Suprapubic skin (tissue), 4 donors: ENCODE measurements at regions not wholly inside any gene's neighbourhood (a gene's known extent, or its start where the extent isn't known, plus 50 kb on each side); places are given as distances from the start of the nearest gene placed in this dataset.

Experiments used
- DNase-seq, 2 donors: peaks; one replicate each; pipeline ENCODE4 v3.0.0-alpha.2; 2019; ENCODE audit warnings: low spot score in 2 of 2
- H3K27ac ChIP-seq: fragments of 200-600 bp; sonication (generic); one replicate; pipeline ENCODE4 v1.5.1; 2019
- H3K27me3 ChIP-seq: fragments of 200-600 bp; sonication (generic); one replicate; pipeline ENCODE4 v1.5.1; 2019
- H3K36me3 ChIP-seq: fragments of 200-600 bp; sonication (generic); one replicate; pipeline ENCODE4 v1.5.1; 2019
- H3K4me1 ChIP-seq: fragments of 200-600 bp; sonication (generic); one replicate; pipeline ENCODE4 v1.5.1; 2019
- H3K4me3 ChIP-seq: fragments of 200-600 bp; sonication (generic); one replicate; pipeline ENCODE4 v1.5.1; 2019; ENCODE audit warnings: mild to moderate bottlenecking
- H3K9me3 ChIP-seq: fragments of 200-600 bp; sonication (generic); one replicate; pipeline ENCODE4 v1.5.1; 2019
- EP300 ChIP-seq: sonication (generic); formaldehyde crosslinking; IDR thresholded peaks from one replicate; pipeline ENCODE4 v1.6.1; 2017; ENCODE audit warnings: antibody characterized with exemption
- POLR2A ChIP-seq, 2 donors: fragments of 450-650 bp; IDR thresholded peaks; one replicate each; pipeline ENCODE4 v1.6.1; 2017; ENCODE audit warnings: antibody characterized with exemption in 2 of 2, mild to moderate bottlenecking in 2 of 2, moderate library complexity in 2 of 2
- POLR2AphosphoS5 ChIP-seq, 3 donors: sonication (generic); formaldehyde crosslinking; IDR thresholded peaks; one replicate each; pipeline ENCODE4 v1.6.1; 2017; ENCODE audit warnings: antibody characterized with exemption in 3 of 3
- WGBS: methylation state at CpG from one replicate; pipeline ENCODE4 v1.1.5; 2018; 5-methylcytosine and 5-hydroxymethylcytosine counted together
- TF ChIP-seq, protein P1 (sequence below), 2 donors: fragments of 200-600 bp in 1 of 2; fragments of 450-650 bp in 1 of 2; sonication (generic) in 1 of 2; IDR thresholded peaks; one replicate each; pipeline ENCODE4 v1.5.1; 2016 to 2019; ENCODE audit warnings: antibody characterized with exemption in 2 of 2, mild to moderate bottlenecking in 1 of 2, moderate library complexity in 1 of 2

DNA sequence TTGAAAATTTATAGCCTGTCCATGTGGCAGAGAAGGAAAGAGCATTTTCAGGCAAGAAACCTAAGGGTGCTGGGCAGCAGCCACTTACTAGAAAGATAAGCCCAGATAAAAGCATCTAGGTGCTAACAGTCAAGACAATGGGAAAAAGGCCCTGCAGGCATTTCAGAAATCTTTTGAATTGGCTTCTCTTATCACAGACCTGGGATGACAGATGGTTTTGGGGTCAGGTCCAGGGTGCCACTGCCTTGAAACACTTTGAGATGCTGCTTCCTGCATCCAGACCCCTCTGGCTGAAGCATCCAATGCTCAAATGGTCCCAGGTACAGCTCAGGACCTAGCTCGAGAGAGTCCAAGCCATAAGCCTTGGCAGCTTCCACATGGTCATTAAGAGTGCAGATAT lies 466.5 kb downstream of the FSCB start:
- no peaks in the 10 kb centered on the region for H3K27me3 ChIP-seq
- H3K9me3 ChIP-seq = no peaks in the 10 kb centered on the region
- H3K4me1 ChIP-seq = no peaks in the 10 kb centered on the region
- 88% methylated on average over 1 of the region's 1 CpG for WGBS
- H3K4me3 ChIP-seq = no peak overlapping the region
- TF ChIP-seq EP300 = no peak
- no peak for TF ChIP-seq POLR2AphosphoS5 (IDR thresholded peaks at IDR 0.05)
- TF ChIP-seq, protein P1, sequence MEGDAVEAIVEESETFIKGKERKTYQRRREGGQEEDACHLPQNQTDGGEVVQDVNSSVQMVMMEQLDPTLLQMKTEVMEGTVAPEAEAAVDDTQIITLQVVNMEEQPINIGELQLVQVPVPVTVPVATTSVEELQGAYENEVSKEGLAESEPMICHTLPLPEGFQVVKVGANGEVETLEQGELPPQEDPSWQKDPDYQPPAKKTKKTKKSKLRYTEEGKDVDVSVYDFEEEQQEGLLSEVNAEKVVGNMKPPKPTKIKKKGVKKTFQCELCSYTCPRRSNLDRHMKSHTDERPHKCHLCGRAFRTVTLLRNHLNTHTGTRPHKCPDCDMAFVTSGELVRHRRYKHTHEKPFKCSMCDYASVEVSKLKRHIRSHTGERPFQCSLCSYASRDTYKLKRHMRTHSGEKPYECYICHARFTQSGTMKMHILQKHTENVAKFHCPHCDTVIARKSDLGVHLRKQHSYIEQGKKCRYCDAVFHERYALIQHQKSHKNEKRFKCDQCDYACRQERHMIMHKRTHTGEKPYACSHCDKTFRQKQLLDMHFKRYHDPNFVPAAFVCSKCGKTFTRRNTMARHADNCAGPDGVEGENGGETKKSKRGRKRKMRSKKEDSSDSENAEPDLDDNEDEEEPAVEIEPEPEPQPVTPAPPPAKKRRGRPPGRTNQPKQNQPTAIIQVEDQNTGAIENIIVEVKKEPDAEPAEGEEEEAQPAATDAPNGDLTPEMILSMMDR (IDR thresholded peaks at IDR 0.05) = no peak
- no peak for TF ChIP-seq POLR2A (IDR thresholded peaks at IDR 0.05)
- no peaks in the 10 kb centered on the region for H3K36me3 ChIP-seq
- no peak overlapping the region for H3K27ac ChIP-seq
- no peak for DNase-seq

DNA sequence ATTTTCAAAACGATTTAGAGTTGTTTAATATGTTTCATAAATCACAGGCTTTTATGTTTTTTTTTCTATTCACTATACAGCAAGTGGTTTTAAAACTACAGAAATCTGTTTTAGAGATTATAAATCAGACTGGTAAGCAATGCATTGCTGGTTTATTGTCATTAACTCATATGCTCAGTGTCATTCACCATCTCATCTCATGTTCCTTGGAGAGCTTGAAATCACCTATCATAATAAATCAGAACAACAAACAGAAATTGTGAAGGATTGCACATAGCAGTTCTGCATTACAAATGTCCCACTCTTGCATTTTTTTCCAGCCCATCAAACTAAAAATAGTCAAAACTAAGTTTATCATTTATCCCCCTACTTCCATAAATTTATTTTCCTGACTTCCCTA lies 470.8 kb downstream of the FSCB start:
- H3K27ac ChIP-seq = no peak overlapping the region
- H3K4me1 ChIP-seq = no peaks in the 10 kb centered on the region
- no peaks in the 10 kb centered on the region for H3K27me3 ChIP-seq
- TF ChIP-seq POLR2AphosphoS5 (IDR thresholded peaks at IDR 0.05) (no peak), EP300 (no peak), POLR2A (IDR thresholded peaks at IDR 0.05) (no peak)
- TF ChIP-seq, protein P1 (IDR thresholded peaks at IDR 0.05) = no peak
- no peaks in the 10 kb centered on the region for H3K9me3 ChIP-seq
- H3K4me3 ChIP-seq = no peak overlapping the region
- no peaks in the 10 kb centered on the region for H3K36me3 ChIP-seq
- no peak for DNase-seq
- 19% methylated on average over 1 of the region's 1 CpG for WGBS

DNA sequence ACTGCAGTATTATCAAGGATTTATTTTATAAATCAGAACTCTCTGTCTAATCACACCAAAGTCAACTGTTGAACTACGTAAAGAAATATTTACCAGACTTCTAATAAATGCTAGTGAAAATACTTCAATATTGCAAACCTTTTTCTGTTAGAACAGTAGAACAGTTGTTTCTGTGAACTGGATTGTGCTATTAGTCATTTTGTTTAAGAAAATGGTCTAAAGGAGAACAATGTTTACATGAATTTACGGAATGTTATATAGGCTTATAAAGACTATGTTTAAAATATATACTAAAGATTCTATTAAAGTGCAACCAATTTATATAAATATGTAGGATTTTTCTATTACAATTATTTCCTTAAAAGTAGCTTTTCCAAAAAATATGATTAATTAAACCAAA lies 471.4 kb downstream of the FSCB start:
- TF ChIP-seq POLR2A (IDR thresholded peaks at IDR 0.05) (no peak), POLR2AphosphoS5 (IDR thresholded peaks at IDR 0.05) (no peak), EP300 (no peak)
- TF ChIP-seq, protein P1 (IDR thresholded peaks at IDR 0.05) = no peak
- Histone ChIP-seq H3K27ac (no peak overlapping the region), H3K27me3 (no peaks in the 10 kb centered on the region), H3K4me3 (no peak overlapping the region), H3K4me1 (no peaks in the 10 kb centered on the region), H3K9me3 (no peaks in the 10 kb centered on the region), H3K36me3 (no peaks in the 10 kb centered on the region)
- DNase-seq = no peak
- WGBS = 87% methylated on average over 2 of the region's 2 CpGs

DNA sequence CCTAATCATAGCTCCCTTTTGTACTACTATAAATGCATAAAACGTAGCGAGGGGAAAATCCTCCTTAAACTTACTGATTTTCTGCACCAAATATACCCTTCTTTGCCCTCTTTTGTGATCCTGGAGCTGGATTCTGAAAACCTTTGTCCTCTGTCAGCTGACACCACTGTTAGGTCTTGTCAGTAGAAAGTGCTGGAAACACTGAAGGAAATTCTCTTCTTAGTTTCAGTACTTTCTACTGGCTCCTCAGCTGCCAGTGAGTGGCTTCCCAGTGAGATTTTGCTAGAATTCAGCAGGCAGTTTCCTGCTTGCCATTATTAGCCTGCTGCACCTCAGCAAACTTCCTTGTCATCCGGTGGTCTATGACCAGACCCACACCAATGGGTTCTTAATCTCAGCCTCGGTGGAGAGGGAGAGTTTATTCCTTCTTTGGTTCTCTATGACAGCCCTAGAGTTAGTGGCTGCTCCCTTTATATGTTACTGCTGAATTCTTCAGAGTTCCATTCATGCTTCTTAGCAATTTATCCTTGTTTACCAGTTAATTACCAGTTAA lies 476.2 kb downstream of the FSCB start:
- TF ChIP-seq, protein P1 (IDR thresholded peaks at IDR 0.05) = no peak
- no peak for TF ChIP-seq EP300
- TF ChIP-seq POLR2AphosphoS5 (IDR thresholded peaks at IDR 0.05) = no peak
- DNase-seq = no peak

DNA sequence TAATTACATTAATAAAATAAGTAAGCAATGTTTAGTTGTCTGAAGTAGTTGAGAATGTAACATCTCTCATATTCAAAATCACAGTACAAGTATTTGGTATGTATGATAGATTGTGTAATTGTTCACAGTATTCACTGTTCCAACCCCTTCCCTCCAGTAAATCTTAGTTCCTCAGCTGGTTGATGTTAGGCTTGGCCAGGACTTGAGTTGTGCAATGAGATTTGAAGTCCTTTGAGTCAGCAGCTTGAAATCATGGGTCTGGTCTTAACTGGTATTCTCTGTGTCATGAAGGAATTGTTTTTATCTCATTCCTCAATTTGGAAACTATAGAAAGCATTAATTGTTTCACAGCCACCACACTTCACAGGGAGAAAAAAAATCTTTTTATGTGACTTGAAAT lies 477.1 kb downstream of the FSCB start:
- TF ChIP-seq EP300 = no peak
- TF ChIP-seq POLR2AphosphoS5 (IDR thresholded peaks at IDR 0.05) = no peak
- TF ChIP-seq, protein P1 (IDR thresholded peaks at IDR 0.05) = no peak
- no peak for TF ChIP-seq POLR2A (IDR thresholded peaks at IDR 0.05)
- H3K9me3 ChIP-seq = no peaks in the 10 kb centered on the region
- no peak overlapping the region for H3K27ac ChIP-seq
- no peak for DNase-seq
- H3K27me3 ChIP-seq = no peaks in the 10 kb centered on the region
- no peaks in the 10 kb centered on the region for H3K4me1 ChIP-seq
- no peaks in the 10 kb centered on the region for H3K36me3 ChIP-seq
- H3K4me3 ChIP-seq = no peak overlapping the region

More for the DNA sequence above, 476.2 kb downstream of the FSCB start:
- Histone ChIP-seq H3K4me3 (no peak overlapping the region), H3K27ac (no peak overlapping the region), H3K9me3 (no peaks in the 10 kb centered on the region), H3K27me3 (no peaks in the 10 kb centered on the region), H3K4me1 (no peaks in the 10 kb centered on the region), H3K36me3 (no peaks in the 10 kb centered on the region)
- 59% methylated on average over 4 of the region's 4 CpGs for WGBS
